ENCODE measurements at regions not wholly inside any gene's neighbourhood (a gene's known extent, or its start where the extent isn't known, plus 50 kb on each side); places are given as distances from the start of the nearest gene placed in this dataset.

DNA sequence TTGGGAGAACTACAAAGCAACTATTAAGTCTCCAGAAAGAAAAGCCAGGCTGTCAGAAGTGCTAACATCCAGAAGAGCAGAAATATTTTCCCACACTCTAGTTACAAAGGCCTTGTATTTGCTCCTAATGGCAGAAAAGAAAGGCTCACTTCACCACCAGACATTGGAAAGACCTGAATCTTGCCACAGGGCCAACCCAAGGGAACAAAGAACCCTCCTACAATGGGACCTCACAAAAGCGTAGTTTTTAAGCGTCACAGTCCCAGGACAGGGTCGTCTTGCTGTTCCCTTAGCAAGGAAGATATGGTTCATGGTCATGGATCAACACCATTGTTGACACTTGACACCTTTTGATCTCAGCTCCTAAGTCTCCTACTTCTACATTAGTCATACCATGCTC lies 119.1 kb downstream of the RPS29 start:
- intact Hi-C loops (cut with micrococcal nuclease) = no loop called here

DNA sequence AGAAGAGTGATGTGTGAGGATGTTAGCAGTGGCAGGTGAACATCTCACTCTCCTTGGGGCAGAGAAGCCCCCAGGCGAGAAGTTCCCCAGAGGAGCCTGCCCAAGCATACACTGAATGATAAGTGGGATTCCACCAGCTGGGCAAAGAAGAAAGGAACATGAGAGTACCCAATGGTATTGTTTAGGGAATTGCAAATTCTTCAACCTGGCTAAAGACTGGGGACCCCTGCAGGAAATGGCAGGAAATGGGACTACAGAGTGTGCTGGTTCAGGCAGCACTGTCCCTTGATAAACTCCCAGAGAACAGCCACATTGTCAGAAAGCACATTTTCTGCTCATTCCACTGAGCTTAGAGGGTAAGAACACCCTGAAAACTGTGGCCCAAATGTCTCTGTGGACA lies 121.3 kb downstream of the RPS29 start:
- intact Hi-C loops (cut with micrococcal nuclease) = loop anchor here (5.0 kb wide), 1 partner anchor 302 kb away; the partner anchor contains the start of gene KLHDC2

DNA sequence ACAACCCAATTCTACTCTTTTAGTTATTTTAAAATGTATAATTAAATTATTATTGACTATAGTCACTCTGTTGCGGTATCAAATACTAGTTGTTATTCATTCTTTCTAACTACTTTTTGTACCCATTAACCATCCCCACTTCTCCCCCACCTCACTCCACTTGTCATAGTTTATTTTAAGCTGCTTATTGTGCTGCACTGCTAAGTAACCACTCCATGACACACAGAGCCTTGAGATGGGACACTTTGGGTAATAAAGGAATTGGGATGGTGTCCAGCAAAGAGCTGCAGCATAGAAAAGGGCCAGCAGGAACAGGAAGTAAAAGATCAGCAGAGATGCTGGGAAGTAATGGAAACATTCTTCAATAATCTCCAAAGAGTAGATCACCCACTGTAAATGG lies 123.0 kb downstream of the RPS29 start:
- intact Hi-C loops (cut with micrococcal nuclease) = loop anchor here (5.0 kb wide), 1 partner anchor 304 kb away; the partner anchor contains the start of gene KLHDC2

DNA sequence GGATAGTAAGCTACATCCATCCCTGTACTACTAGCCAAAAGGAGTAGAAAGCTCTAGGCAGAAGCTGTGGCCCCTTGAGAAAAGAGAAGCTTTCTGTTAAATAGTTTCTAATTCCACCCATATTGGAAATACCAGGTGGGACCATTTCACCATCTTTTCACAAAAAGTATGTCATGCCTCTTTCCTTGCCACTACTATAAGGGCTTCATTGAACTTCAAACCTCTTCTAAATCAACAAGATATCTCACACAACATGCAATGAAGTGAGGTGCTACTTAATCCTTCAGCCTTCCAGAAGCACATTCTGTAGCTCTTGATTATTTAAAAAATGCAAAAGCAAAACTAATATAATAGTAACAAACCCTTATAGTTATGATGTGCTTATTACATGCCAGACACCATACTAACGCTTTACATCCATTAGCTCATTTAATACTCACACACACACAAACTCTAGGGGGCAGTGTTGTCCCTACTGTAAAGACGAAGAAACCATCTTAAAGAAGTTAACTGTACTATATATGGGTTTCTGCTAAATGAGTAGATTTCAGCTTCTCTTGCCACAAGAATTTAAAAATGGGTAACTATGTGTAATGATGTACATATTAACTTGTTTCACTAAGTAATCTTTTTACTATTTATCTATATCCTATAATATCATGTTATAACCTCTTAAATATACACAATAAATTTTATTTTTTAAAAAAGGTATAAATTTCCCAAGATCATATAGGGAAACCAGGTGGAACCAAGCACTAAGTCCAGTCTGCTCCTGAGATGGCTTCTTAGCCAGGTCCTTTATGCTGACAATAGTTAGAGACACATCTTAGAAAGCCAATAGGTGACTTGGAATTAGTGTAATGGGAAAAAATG lies 124.4 kb downstream of the RPS29 start:
- intact Hi-C loops (cut with micrococcal nuclease) = loop anchor here (1.0 to 5.0 kb wide), 5 partner anchors 36 to 392 kb away; partner anchors contain the start of genes KLHDC2, MGAT2 and RPL36AL

DNA sequence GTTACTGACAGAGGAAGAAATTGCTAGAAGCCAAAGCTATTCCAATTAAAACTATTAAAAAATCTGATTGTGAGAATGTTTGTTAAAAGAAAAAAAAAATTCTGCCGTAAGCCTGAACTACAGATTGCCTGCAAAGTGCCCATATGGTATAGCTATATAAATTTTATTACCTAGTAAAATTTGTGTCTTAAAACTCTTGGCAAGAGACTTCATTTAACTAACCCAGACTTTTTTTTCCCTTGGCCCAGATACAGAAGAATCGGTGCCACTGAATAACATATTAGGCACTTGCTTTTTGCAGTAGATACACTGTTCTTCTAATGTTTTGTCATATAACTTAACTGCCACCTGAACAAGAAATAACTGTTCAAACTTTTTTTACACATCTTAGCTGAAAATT lies 125.5 kb downstream of the RPS29 start:
- intact Hi-C loops (cut with micrococcal nuclease) = loop anchor here (1.0 to 5.0 kb wide), 3 partner anchors 127 to 393 kb away; partner anchors contain the start of gene KLHDC2

DNA sequence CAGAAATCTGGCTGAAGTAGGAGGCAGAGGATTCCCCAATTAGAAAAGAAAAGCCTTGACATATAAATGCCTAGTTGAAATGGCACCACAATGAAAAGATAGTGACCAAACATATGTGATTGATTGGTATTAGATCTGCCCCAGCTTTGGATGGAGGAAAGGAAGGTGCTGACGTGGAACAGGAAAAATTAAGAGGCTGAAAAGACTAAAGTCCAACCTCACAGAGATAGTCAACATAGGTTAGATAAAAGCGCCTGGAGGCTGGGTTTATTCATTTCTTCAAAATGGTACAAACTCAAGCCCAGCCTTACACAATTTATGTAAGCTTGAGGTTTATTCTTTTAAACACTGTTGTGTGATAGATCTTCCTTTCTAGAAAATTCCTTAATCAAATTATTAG lies 129.6 kb downstream of the RPS29 start:
- intact Hi-C loops (cut with micrococcal nuclease) = no loop called here

DNA sequence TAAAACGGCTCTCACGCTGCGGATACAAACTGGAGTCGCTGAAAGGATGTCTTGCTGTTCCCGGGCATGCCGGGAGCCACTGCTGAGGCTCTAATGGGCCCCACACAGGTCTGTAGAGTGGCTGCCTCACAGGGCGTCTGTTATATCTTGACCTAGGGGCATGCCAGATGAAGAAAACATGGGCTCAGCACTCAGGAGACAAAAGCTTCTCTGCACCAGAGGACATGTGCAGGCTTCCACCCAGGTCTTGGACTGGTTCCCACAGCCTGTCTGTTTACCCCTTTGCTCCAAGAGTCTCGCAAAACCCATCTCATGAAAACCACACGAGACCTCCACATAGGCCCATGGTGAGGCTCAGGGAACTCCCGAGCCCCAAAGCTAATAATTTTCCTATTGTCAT lies 134.2 kb downstream of the RPS29 start:
- intact Hi-C loops (cut with micrococcal nuclease) = no loop called here

DNA sequence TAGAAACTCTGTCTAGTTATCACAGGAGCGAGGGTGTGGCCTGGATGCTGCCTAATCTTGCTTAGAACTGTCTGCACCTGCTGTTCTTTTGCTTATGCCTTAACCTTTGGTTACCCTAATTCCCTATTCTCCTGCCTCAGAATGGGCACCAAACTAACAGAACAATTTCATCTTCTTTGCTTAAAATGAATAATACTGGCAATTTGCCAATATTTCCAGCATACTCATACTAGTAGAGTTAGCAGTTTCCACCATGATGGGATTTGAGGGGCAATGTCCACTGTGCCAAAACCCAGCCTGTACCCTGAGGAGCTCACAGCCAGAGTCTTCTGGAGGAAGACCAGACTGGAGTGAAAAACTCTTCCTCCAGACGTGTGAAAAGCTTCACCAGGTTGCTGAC lies 136.4 kb downstream of the RPS29 start:
- intact Hi-C loops (cut with micrococcal nuclease) = no loop called here

DNA sequence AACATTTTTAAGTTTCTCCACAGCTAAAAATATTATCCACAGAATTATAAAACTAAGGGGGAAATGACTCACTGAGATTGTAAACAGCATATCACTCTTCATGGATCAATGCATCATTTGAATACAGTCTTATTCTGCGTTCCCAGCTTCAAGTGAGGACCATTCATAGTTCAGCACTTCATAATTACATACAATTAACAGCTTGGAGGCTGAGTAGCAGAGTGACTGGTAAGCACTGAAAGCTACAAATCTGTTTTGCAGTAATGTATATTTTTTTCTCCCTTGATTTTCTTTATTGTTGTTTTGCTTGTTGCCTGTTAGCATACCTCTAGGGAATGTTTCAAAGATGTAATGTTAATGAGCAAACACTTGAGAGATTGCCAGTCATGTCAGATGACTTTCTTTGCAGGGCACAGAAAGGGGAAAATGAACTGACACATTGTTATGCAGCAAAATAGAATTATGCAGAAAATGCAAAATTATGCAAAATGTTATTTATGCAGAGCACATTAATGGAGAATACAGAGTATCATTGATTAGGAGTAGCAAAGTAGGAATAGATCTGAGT lies 138.6 kb downstream of the RPS29 start:
- intact Hi-C loops (cut with micrococcal nuclease) = no loop called here

DNA sequence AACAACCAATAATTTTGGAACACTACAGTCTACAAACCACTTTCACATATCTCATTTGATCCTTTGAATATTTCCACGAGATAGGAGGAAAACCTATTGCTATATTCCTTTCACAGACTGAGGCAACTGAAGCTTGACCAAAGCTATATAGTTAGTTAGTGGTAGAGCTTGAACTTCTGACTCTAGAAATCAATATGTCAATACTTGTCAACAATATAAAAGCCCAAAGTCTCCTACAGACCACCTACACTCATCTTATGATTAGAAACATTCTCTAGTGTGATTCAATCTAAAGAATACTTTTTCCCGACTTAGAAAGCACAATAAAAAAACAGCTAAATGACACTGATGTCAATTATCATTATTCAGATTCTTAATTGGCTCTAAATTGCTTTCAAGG lies 139.4 kb downstream of the RPS29 start:
- intact Hi-C loops (cut with micrococcal nuclease) = no loop called here

DNA sequence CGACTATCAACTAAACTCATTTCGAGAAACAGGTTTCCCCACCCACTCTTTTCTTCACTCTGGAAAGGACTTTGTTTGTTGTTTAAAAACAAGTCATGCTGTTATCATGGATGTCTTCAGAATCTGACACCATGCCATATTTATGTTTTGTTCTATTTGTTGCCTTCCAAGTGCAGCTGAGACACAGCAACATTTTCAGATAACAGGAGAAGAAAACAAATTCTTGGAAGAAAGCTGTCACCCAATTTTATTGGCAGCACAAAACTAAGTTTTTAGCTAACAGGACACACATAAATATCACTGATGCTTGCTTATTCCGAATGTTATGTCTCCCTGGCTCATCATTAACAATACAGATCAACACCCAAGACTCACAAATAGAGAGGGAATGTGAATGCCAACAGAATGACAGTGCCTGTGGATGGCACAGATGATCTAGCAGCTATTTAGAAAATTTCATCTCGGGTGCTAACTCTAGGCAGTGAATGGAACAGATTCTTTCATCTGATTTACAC lies 147.9 kb downstream of the RPS29 start:
- intact Hi-C loops (cut with micrococcal nuclease) = no loop called here

DNA sequence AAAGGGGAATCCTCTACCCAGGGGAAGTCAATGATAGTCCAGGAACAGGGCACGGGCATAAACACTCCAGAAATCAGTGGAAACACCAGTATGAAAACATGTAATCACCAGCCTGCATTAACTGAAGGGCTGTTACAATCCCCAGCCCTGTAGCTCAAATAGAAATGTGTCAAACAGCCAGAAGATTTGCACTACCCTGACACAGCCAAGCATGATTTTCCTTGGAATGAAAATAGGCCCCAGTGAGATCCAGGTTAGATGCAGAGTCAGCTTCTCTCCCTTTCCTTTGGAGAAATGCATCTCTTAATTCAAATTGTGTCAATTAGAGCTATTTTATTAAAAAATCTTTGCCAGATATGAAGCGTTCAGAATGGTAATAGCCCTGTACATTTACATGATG lies 158.1 kb downstream of the RPS29 start:
- intact Hi-C loops (cut with micrococcal nuclease) = no loop called here

DNA sequence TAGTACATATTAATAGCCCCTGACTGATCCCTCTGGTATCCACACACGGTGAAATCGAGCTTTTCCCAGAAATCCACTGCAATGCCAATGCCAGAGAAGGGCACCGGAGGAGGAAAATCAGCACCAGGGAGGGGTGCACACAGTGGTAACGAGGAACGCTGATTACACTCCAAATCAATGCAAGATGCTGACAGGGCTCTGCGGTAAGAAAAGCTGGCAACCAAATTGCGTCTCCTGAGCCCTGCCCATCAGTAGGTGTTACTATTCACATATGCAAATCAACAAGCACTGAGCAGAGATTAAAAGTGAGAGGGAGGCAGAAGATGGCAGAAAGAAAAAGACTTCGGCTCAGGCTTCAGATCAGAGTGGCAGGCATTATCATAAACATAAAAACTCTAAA lies 159.1 kb downstream of the RPS29 start:
- intact Hi-C loops (cut with micrococcal nuclease) = no loop called here

DNA sequence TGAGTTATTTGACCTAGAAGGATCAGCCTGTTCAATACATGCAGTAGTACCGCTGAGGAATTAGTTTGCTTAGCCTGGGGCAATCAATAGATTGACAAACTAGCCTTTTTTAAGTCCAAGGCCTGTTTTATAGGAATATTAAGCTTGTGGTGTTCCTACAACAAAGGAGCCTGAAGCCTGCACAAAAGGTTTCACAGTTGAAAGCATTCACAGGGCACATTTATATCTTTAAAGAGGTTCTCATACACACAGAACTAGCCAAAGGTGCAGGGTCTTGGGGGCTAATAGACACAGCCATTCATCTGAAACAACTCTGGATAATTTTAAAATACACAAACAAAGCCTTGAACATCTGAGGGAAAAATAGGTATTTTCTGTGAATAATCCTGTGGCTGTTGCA lies 160.3 kb downstream of the RPS29 start:
- intact Hi-C loops (cut with micrococcal nuclease) = no loop called here

DNA sequence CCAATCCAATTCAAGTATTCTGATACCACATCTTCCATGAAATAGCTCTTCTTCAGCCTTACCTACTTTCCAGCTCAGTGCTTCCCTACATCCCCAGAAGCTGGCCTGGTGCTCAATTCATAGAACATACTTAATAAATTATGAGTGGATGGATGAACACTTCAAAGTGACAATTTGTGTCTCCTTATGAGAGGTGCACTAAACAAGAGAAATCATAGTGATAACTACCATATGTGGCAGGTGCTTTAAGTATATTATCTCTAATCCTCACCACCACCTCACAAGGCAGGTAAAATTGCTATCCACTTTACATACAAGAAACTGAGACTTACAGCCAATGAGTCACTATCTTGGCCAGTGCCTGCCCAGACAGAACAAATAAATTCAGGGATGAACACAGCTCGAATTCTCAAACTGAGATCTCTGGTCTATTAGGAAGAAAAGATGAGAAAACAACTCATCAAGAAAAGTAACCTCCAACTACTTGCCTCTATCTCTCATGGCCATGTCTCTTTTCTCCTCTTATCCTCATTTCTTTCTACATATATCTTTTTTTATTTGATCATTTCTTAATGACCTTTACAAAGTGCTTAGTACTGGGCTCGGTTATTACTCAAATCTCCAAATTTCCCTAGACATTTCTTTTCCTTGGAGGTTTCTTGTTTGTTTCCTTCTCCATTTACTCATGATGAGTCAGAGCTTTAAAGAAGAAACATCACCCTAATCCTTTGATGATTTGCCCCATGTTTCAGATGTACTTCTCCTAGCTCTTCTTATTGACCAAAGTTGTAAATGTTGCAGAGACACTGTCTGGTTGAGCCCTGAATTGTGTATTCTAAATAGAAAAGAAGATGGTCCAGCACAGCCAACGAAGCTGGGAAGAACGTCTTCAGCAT lies 161.5 kb downstream of the RPS29 start:
- intact Hi-C loops (cut with micrococcal nuclease) = no loop called here

DNA sequence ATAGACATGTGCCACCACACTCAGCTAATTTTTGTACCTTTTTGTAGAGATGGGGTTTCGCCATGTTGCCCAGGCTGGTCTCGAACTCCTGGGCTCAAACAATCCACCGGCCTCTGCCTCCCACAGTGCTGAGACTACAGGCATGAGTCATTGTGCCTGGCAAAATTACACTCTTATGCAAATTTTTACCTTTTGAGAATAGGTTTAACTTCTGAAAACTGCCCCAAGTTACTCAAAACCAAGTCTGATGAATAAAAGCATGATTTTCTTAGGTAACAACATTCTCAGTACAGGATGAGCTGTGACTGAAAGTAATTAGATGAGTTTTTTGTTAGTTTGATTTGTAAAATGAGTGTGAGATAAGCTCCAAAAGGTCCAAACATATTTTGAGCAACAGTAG lies 166.0 kb downstream of the RPS29 start:
- intact Hi-C loops (cut with micrococcal nuclease) = no loop called here

DNA sequence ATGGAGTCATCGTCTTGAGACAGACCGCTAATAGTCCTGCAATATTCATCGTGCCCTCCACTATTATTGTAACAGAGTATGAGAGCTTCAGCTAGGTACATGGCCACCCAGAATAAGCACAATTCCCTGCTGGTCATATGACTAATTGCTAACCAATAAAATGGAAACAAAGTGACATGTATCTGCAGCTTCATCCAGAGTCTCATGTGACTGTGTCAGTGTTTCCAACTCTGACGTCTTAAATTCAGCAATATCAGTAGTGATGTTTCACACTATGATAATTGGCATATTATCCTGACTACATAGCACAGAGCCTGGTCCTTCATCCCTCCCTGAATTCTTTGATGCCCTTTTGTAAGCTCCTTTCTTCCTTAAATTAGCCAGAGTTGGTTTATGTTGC lies 167.4 kb downstream of the RPS29 start:
- intact Hi-C loops (cut with micrococcal nuclease) = no loop called here

DNA sequence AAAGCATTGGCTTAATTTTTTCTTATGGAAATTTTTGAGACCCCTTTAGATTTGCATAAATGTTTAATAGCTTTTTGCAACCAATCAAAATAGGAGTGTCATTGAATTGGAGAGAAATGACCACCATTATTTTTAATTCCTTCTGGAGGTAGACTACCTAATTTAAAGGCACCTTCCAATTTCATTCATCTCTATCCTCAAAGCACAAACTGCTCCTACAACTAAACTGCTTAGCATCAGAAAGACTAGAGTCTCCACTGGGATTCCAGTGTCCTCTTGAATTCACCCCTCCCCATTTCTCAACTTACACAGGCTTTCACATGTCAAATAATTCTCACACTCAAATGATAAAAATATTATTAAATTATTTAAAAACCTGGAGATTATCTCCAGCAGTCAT lies 168.4 kb downstream of the RPS29 start:
- intact Hi-C loops (cut with micrococcal nuclease) = no loop called here

DNA sequence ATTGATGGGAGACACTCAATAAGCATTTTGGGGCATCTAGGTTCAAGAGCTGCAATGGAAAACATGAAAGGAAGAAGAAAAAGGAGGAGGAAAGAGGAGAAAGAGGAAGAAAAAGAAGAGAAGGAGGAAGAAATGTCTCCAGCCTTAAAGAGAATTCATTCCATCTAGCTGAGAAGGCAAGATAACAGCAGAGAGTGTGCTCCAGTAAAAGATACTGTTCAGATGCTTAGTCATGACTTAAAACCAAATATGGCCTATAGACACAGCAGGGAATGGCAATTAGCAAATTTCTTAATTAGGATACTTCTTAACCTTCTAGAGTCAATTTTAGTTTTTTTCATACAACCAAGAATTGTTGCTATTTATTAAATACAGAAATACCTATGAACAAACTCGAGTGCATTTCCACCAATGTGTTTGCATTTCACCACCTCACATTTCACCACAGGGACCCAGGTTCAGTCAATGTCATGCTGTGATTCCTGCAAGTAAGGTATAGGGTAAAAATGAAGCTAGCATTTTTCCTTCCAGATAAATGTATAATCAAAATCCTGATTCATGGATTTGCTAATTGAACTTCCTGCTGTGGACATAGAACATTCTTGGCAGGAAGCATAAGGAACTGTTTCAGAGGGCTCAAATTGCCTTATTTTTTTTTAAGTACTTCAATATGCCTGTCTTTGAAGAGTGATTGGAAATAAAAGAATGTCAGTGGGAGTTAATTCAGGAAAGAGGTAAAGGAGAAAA lies 177.8 kb downstream of the RPS29 start:
- intact Hi-C loops (cut with micrococcal nuclease) = no loop called here

DNA sequence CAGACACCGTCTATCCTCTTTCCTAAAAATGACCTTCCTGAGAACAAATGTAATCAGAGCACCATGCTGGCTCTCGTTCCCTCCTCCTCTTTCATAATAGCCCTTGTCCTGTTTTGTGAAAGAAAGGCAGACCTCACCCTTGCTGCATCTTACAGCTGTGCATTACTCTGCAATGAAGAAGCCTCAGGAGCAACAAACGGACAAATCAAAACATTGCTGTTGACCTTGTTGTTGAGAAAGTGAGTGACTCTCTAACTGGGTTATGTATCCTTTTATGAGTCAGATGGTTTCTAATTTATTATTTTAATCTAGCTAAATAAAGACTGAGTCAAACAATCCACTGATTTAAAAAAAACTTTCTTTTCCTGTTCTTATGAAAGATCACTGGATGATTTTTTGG lies 180.9 kb downstream of the RPS29 start:
- intact Hi-C loops (cut with micrococcal nuclease) = no loop called here

DNA sequence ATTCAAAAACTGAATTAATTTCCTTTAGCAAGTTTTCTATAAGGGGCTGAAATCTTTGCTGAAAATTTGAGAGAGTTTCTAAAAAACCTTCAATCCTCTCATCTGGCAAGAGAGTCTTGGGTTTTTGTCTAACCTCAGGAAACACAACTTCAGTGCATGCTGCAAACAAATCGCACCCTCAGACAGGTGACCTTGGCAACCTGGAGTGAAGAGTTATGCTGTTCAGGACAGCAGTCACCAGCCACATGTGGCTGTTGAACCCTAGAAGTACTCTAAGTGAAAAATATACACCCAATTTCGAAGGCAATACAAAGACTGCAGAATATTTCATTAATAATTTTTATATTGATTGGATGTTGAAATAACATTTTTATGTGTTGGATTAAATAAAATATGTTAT lies 184.8 kb downstream of the RPS29 start:
- intact Hi-C loops (cut with micrococcal nuclease) = no loop called here

Measured in T-helper 1 cell treated with Interleukin-12 subunit alpha and Interleukin-12 subunit beta and Interleukin-4 antibody, amounts not matched to agents 30 ng/mL and 1 ng/mL, for 36 hours (primary cell).